ENCODE measurements at regions not wholly inside any gene's neighbourhood (a gene's known extent, or its start where the extent isn't known, plus 50 kb on each side); places are given as distances from the start of the nearest gene placed in this dataset.

GRCh38 chr2:18357537-18357936 lies 202.9 kb downstream of the RDH14 start:
- no peak for FAIRE-seq
- SMC1A ChIA-PET (ENCODE audit: uncharacterized antibody, unreplicated experiment) = no interaction called here
- TF ChIP-seq MYC (IDR thresholded peaks at IDR 0.05; ENCODE audit: insufficient read depth, insufficient read length, insufficient replicate concordance, low read length, severe bottlenecking) (no peak), ZNF24 (IDR thresholded peaks at IDR 0.05) (no peak), IRF3 (IDR thresholded peaks at IDR 0.05) (no peak), EZH2 (IDR thresholded peaks at IDR 0.05; ENCODE audit: borderline replicate concordance, control insufficient read depth, low read depth, low read length) (no peak), GABPA (IDR thresholded peaks at IDR 0.05; ENCODE audit: low read depth) (no peak), SRF (IDR thresholded peaks at IDR 0.05; ENCODE audit: low read depth in 2 of 2, low read length in 2 of 2) (no peak), HDGF (IDR thresholded peaks at IDR 0.05) (no peak), ZNF592 (IDR thresholded peaks at IDR 0.05) (no peak), CREB1 (IDR thresholded peaks at IDR 0.05; ENCODE audit: low read depth) (no peak), ZNF217 (IDR thresholded peaks at IDR 0.05) (no peak), MLLT1 (IDR thresholded peaks at IDR 0.05) (no peak), ZNF622 (IDR thresholded peaks at IDR 0.05) (no peak), CUX1 (IDR thresholded peaks at IDR 0.05; ENCODE audit: insufficient replicate concordance, low read depth, low read length) (no peak), TBL1XR1 (IDR thresholded peaks at IDR 0.05; ENCODE audit: low read depth, low read length) (no peak)

More at GRCh38 chr2:18357537-18357936, 202.9 kb downstream of the RDH14 start:
- WGBS (ENCODE audit: insufficient coverage, insufficient replicate concordance, low lambda C conversion rate, missing lambda C conversion rate) = 0% methylated on average over 2 of the region's 2 CpGs
- intact Hi-C loops (cut with micrococcal nuclease; ENCODE audit: unreplicated experiment) = no loop called here
- no peak overlapping the region for H3K27ac ChIP-seq (ENCODE audit: control insufficient read depth, insufficient read depth)
- no peak overlapping the region for H2AFZ ChIP-seq (ENCODE audit: control insufficient read depth, low read depth, low read length)
- H3K4me3 ChIP-seq = no peak overlapping the region
- no peaks in the 10 kb centered on the region for H4K20me1 ChIP-seq (ENCODE audit: control insufficient read depth, insufficient read depth)
- H3K27me3 ChIP-seq (replicated peaks in 1 of 2; ENCODE audit: control insufficient read depth in 2 of 2, insufficient read depth in 2 of 2, low read length in 1 of 2) = no peaks in the 10 kb centered on the region
- in situ Hi-C loops (cut with MboI) = no loop called here
- H3K79me2 ChIP-seq (ENCODE audit: control insufficient read depth, insufficient read depth, low read length) = no peaks in the 10 kb centered on the region
- H3K4me1 ChIP-seq (ENCODE audit: control insufficient read depth, insufficient read depth, low read length) = no peaks in the 10 kb centered on the region
- RAD21 ChIA-PET (ENCODE audit: unreplicated experiment) = no interaction called here
- DNase-seq (ENCODE audit: low read depth, low spot score) (no peak), ATAC-seq (no peak)
- no TSS peak for BruUV-seq (replicated peaks)
- POLR2A ChIA-PET = no interaction called here
- H3K36me3 ChIP-seq (ENCODE audit: control insufficient read depth in 2 of 2, insufficient read depth in 2 of 2, low read length in 1 of 2) = no peaks in the 10 kb centered on the region
- H3K4me2 ChIP-seq (ENCODE audit: control insufficient read depth, insufficient read depth) = no peak overlapping the region
- no peak overlapping the region for H3K9ac ChIP-seq (ENCODE audit: control insufficient read depth, insufficient read depth, low read length)
- no peaks in the 10 kb centered on the region for H3K9me3 ChIP-seq (replicated peaks; ENCODE audit: control insufficient read depth, insufficient read depth, low read length)
- CTCF ChIA-PET = interaction anchor here (1.3 kb wide), 1 partner anchor 31 kb away, joined by 4 read pairs; no protein-coding TSS in a partner anchor
